Brain pericyte (primary cell): ENCODE measurements at regions not wholly inside any gene's neighbourhood (a gene's known extent, or its start where the extent isn't known, plus 50 kb on each side); places are given as distances from the start of the nearest gene placed in this dataset.

ENCODE experiments used
- DNase-seq: peaks from one replicate; pipeline ENCODE4 v3.0.0-alpha.2; 2012; ENCODE audit warnings: low read depth, low spot score

DNA sequence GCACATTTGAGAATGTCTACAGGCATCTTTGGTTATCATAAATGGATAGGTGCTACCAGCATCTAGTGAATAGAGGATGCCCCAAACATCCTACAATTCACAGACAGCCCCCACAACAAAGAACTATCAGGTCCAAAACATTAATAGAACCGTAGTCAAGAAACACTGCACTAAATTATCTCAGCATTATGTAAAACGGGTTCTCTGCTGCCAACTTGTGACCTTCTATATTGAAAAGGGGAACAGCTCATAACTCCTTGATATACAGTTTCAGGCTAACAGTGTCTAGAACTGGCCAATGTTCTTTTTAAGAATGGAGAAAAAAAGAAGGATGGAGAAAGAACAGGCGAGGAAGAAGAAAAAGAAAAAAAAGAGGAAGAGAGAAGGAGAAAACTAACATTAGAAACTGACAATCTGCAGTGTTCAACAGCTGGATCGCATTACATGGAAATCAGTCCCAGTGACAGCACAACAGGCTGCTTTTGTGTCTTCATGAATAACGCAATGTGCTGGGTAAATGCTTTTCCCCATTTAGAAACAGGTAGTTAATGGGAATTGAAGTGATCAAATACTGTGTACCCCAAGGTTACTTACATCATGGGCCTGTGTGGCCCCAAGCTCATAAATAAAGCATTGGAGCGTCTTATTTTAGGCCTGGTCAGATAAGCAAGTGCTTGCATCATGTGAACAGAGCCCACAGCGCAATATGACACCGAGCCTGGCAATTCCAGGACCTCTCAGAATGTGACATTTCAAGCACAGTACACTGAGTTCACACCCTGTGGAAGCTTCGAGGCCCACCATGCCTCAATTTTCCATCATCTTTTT, 339.5 kb downstream of the DHX15 start:
- no peak for DNase-seq

DNA sequence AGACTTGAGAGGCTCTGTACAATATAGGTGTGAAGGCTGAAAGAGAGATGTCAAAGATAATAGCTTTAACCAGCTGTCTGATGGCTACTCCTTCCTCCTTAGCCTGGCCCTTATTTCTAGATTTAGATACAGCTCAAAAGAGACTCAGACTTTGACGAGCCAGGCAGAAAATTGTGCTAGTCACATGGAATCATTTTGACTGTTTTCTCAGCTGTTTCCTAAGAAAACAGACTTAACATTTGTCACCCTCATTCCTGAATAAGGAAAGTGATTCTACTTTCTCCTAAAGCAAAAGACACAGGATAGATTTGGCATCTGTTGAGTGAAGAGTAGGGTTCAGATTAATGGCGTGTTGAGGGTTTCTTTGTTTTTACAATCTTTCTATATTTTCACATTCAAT, 340.7 kb downstream of the DHX15 start:
- DNase-seq = no peak

DNA sequence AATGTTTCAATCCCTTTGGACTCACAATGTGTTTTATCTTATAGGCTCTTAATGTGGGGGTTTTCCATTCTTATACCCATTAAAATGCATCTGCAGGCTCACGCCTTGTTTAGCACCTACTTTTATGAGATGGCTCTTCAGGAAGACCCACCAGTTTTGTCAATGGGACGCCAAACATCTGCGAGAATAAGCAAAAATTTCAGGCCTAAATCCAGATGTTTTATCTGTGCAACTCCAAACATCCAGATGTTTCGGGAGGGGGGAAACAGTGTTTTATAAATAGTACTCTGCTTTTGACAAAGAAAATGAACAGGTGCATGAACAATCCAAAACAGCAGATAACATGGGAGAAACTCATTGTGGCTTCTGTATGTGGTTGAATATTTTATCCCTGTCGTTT, 342.8 kb downstream of the DHX15 start:
- DNase-seq = no peak

DNA sequence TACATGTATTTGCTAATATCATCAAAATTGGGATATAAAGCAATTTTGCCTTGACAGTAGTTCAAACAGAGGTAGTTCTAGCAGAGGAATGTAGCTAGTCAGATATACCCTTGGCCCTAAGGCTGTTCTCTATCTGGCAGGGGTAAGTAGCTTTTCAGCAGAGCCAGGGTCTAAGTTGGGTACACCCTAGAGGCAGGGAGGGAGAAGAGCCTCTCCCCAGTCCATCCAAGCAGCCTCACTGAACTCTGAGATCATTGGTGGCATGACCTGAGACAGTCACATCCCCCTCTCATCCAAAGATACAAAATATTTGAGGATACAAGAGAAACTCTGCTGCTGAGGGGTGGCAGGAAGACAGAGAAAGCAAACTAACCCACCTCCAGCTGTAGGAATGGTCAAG, 343.7 kb downstream of the DHX15 start:
- DNase-seq = no peak

DNA sequence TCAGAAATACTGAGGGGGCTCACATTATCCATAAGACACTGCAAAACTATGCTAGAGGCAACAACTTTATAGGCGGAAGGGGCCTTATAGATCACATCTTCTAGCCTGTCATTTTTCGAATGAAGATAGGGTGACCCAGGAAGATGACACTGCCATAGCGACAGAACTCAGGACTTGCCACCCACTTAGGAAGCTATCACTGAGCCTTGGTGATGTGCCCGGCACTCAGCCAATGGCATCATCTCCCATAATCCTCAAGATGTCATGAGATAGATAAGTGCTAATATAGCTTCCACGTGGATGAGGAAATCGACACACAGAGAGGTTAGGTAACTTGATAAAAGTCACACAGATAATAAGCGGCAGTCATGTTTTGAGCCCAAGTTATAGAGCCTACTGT, 346.6 kb downstream of the DHX15 start:
- no peak for DNase-seq

DNA sequence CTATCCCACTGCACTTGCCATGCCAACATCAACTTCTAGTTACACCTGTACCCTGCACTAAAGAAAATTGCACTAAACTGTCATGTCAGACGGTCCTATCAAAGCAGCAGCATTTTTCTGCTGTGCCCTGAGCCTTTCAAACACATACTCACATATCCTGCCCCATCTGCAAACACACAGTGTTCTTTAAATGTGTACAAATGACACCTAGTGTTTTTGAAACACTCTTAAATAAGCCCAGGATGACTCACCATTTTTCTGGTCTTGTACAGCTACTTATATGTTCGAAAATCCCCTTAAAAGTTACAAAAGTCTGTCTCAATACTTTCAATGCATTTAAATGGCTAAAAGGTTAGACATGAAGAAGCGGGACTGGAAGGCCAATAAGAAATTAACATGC, 346.7 kb upstream of the PPARGC1A start:
- no peak for DNase-seq

DNA sequence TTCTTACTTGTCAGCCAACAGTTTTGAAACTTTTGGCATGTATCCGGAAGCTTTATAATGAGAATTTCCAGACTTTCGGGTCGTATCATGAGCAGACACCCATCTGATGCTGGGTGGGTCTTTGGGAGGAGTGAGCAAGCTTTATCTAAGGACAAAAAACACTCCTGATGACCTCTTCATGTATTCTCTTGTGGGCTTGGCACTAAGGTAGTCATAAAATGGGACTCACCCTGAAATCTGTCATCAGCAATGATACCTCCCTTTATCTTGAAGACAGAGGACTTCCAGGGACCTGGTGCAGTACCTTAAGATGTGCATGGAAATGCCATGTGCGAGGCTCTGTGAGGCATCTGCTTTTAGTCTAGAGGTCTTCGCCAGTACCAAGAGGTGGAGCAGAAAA, 346.3 kb upstream of the PPARGC1A start:
- no peak for DNase-seq

DNA sequence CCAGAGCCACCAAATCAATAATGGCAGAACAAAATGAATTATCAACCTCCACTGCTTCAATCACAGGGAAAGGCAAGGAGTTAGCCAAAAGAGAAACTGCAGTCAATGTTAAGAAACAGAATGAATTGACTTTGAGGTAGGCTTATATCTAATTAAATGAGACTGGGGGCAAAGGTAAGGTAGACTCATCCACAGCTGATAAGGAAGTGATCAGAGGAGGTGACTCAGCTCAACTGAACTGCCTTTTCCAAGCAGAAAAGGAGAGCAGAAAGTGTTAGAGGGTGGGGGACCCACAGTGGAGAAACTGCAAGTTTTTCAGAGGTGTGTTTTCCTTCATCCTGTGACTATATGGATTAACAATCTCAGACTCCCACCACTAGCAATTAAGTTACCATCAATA, 345.8 kb upstream of the PPARGC1A start:
- DNase-seq = no peak

DNA sequence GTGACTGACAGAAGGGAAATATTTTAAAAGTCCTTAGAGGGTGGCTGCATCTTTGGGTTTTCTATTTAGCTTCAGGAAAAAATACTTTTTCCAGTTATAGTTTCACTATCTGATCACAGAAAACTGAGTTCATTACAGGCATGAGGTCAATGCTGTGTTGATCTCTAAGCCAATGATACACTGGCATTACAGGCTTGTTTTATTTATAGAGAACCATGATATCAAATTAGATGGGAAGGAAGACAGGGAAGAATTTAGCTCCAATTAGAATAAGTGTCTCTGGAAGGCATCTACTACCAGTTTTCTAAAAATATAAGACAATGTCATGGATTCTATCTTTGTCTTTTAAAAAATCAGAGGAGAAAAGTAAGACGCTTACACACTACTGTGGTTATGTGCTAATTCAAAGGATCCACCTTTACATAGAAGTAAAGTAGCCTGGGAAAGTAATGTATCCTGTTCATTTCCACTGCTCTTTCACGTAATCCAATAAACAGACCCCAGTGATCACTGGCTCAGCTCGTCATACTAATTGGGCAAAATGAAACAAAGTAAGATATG, 344.5 kb upstream of the PPARGC1A start:
- DNase-seq = no peak

DNA sequence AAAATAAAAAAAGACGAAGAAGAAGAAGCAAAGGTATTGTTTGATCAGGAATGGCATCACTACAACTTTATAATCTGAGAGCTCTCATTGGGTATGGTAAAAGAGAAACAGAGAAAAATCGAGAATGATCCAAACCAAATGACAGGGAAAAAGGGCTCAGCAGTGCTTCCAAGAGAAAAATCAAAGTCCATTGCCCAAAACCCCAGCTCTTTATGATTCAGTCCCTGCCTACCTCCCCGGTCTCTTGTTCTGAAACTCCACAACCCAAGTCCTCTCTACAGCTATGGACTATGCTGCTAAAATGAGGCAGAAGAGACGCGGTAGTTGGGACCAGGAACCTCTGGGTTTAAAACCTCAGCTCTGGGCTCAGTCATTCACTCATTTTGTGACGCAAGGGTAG, 341.1 kb upstream of the PPARGC1A start:
- no peak for DNase-seq

DNA sequence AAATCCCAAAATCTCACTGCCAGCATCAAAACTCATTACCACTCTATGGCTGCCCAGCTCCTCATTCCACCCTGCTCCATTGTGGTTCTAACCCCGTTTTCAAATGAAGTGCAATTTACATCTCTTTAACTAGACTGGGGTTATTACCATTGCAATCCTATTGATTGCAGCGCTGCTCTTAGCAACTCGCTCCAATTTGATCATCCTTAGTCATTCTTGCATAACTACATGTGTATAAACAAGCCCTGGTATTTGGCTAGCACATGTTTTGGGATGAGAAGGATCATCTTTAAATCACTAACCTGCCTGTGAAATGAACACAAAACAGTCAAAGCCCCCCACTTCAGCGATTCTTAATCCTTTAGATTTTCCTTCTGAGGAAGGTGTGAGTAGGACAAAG, 340.1 kb upstream of the PPARGC1A start:
- no peak for DNase-seq

DNA sequence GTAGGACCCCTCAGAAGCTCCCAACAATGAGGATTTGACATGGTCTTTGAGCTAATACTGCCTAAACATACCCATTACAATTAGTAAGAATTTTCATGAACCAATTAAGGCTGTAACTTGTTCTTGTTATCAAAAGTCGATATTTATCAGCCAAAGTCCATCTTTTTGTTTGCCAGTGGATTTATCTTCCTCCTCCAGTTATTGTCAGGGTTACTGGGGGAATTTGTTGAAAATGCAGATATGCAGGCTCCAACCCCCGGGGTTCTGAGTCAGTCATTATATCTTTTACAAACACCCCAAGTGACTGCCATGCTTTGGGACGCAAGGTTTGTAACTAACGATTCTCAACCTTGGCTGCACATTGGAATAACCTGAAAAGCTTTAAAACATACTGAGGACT, 338.8 kb upstream of the PPARGC1A start:
- DNase-seq = no peak

DNA sequence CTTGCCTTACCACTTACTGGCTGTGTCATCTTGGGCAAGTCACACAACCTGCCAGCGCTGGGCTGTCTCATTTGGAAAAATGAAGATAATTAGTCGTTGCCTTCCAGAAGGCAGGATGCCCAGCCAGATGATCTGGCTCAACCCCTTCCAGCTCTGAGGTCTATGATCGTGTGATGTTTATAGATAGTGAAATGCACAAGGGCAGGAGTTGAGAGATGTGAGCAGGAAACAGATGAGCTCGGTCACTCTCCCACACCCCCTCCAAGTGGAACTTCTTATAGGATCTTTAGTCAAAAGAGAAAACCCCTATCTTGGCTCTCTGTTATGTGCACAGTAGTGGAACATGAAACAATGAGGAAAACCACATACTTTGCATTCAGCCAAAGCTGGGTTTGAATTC, 336.8 kb upstream of the PPARGC1A start:
- no peak for DNase-seq

DNA sequence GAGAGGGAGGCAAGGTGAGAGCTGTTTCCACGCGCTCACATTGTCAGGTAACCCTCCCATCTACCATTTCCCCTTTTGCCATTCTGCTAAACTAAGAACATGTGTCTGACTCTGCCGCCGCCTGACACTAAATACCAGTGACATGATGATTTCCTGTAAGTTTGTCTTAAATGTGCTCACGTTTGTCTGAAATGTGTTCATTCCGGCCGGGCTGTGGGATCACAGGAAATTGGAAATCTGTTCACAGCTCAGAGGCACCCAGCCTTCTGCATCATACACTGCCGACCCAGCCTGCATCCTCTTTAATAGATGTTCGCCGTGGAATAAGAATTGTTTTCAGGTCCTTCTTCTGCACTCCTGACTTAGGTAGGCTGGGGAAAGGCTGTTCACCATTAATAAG, 336.2 kb upstream of the PPARGC1A start:
- no peak for DNase-seq

DNA sequence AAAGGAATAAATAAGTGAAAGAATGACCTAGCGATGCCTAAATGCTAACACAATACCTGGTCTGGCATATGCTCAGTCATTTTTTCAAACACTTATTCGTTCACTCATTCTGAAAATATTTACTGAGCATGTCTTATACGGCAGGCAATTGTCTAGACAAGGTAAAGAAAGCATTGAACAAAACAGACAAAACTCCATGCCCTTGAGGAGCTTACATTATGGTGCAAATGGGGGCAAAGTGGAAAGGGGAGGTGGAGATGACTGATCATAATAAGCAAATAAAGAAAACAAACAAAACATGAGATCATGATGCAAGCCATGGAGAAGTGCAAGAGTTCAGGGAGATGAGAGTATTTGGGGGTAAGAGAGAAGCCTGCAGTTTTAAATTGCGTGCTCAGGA, 334.6 kb upstream of the PPARGC1A start:
- DNase-seq = no peak

DNA sequence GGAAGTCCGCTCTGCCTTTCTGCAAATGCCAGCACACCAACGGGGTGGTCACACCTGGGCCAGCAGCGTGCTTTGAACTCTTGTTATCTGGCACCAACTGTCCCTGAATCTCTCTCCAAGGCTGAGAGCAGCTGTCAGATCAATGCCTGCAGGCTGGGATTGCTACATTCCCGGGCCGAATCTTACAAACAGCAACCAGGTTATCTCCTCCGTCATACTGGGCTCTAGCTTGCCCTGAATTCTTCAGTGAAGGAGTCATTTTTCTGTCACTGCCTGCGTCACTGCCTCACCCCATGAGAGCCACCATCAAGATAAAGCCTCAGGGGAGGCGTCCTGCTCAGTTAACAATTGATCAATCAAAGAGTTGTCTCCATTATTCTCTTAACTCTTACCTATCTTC, 329.4 kb upstream of the PPARGC1A start:
- DNase-seq = no peak

DNA sequence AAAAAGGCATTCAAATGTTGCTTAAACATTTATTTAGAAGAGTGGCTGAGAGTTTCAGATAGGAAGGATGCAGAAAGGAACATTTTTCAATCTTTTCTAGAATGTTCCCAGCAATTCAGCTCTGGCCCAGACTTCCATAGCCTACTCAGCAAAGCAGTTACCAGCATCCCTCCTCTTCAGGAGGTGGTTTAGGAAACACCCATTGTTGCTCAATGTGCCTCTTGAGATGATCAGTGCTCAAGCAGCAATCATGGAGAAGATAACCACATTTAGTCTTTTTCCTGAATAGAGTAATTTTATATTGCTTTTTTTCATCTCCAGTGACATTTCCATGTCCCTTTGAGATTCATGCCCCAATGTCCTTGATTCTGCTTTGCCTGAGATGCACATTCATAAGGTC, 328.7 kb upstream of the PPARGC1A start:
- DNase-seq = no peak

DNA sequence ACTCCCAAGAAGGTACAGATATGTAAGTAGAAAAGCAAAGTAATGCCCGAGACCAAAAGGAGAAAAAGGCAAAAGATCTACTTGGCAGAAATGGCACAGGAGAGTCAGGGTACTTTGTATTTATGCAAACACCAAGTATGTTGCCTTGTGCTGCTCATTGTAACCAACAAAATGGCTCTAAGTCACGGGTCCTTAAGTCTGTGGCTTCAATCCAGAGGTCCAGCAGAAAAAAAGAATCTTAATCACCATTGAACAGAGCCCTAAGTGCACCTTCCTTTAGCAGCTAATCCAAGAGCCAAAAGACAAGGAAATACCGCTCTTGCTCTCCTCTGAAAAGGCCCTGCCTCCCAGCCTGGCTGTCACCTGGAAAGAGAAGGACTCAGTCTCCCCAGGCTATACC, 324.9 kb upstream of the PPARGC1A start:
- DNase-seq = no peak

DNA sequence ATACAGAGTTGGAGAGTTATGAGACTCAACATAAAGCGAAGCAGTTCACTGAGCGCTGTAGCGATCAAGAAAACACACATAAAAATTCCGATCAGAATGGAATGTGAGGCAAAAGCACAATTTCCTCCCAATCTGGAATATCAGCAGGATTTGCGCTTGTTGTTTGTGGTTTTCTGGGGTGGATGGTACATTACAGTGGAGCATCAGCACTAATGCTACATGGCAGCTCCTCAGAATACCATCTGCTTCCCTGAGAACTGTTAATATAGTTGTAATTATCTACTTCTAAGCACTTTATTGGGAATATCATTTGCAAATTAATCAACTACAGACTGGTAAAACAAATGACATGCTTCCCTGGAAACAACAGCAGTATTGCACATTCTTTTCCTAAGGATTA, 324.1 kb upstream of the PPARGC1A start:
- no peak for DNase-seq

DNA sequence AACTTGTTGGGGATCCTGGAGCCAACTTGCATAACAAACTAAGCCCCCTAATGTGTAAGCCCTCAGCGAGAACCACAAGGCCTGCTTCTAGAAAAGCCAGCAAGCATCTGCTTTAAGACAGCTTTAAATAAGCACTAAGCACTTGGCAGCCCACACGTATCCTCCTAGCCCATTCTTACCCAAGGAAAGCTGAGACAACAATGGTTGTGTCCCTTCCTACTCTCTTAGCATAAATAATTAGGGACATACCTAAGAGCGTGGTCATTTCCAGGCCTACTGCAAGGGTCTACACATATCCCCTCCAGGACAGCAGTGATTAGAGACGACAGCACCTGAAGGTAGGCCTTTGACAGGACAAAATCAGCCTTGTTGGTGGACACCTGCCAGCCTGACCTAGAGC, 322.8 kb upstream of the PPARGC1A start:
- DNase-seq = no peak

DNA sequence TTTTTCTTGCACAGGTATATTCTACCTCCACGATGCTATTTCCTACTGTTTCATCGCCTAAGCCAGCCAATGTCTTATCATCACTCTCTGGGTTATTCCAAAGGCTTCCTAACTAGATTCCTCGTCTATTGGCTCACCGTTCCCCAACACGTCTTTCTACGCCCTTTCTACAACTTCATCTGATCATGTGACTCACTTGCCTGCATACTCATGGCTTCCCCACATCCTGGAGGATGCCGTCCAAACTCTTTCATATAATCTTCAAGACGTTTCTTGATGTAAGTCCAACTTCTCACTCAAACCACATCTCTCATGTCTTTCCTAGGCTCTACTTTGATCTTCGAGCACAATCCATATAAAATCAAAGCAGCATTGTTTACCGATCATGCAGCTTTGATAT, 322.0 kb upstream of the PPARGC1A start:
- DNase-seq = no peak

DNA sequence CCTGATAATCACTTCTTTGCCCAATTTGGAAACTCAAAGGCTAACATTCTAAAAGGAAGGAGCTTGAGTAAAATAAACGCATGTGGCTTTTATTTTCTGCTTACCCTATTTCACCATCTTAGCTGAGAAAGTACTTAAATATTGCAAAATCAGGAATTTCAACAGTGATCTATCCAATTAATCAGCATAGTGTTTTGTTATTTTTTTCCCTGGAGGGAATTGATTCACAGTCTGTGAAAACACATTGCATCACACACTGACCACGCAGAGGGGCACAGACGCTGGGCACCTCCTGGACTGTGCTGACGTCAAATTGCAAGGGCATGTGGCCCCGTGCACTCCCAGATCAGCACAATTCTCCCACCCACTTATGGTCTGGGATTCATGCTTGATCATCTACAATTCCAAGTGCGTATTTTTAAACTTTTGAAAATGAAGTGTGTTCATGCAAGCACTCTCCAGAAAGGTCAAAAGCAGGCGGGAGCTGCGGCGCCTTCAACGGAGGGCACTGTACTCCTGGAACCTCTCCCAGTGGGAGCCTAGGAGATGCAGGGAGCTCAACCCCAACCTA, 320.6 kb upstream of the PPARGC1A start:
- DNase-seq = peak; percentile 96

DNA sequence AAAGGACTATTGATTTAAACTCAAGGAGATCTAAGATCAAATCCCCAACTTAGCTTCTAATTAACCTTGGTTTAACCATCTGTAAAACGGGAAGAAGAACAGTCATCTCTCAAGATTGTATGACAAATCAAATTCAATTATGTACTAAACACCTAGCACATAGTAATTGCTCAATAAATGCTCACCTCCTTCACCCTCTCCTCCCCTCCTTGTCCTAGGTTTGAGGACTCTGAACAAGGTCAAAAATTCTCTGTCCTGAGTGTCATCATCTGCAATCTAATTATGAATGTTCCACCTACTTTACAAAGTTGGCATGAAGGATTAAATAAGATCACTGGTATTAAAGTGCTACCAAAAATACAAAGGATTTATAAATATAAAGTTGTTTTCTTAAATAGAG, 320.1 kb upstream of the PPARGC1A start:
- DNase-seq = no peak
